ENCODE measurements at regions not wholly inside any gene's neighbourhood (a gene's known extent, or its start where the extent isn't known, plus 50 kb on each side); places are given as distances from the start of the nearest gene placed in this dataset.

GRCh38 chr2:207226671-207227061 is 60.9 kb upstream of the KLF7 start:
- TF ChIP-seq EZH2phosphoT487 (IDR thresholded peaks at IDR 0.05; ENCODE audit: low read depth) = no peak
- no peak for TF ChIP-seq CTCF (IDR thresholded peaks at IDR 0.05; ENCODE audit: low read depth, low read length)

Data from OCI-LY3 (cell line).